Mucosa of descending colon (tissue), 3 donors: ENCODE measurements at regions not wholly inside any gene's neighbourhood (a gene's known extent, or its start where the extent isn't known, plus 50 kb on each side); places are given as distances from the start of the nearest gene placed in this dataset.

Source experiments
- ATAC-seq: fragments of 200-7000 bp; cut with Tn5 transposase; one replicate; pipeline ENCODE4 v1.9.1; 2020; ENCODE audit warnings: mild to moderate bottlenecking, moderate library complexity
- DNase-seq, 3 donors: peaks; one replicate each; pipeline ENCODE4 v3.0.0-alpha.2; 2020
- H3K36me3 ChIP-seq: fragments of 200-600 bp; one replicate; pipeline ENCODE4 v1.8.0; 2021; ENCODE audit warnings: low read depth, mild to moderate bottlenecking
- H3K4me1 ChIP-seq: fragments of 200-600 bp; one replicate; pipeline ENCODE4 v1.8.0; 2021; ENCODE audit warnings: low read depth, mild to moderate bottlenecking
- H3K4me3 ChIP-seq: fragments of 200-600 bp; one replicate; pipeline ENCODE4 v1.8.0; 2021; ENCODE audit warnings: mild to moderate bottlenecking
- H3K9me3 ChIP-seq: fragments of 200-600 bp; one replicate; pipeline ENCODE4 v1.8.0; 2021; ENCODE audit warnings: mild to moderate bottlenecking
- intact Hi-C, 2 donors: fragments of 100-400 bp; cut with DNase I in 1 of 2; cut with micrococcal nuclease in 1 of 2; formaldehyde crosslinking; loops; one replicate each; pipeline versions ENCODE4 v1.11.0 to v1.11.1; 2022; cut with DNase I, micrococcal nuclease
- TF ChIP-seq, protein P1 (sequence below): fragments of 200-600 bp; IDR thresholded peaks from one replicate; pipeline ENCODE4 v1.8.0; 2022; ENCODE audit warnings: antibody characterized with exemption, mild to moderate bottlenecking
- donor health status: DM: no; HTN: no; CAD: no; lungs with moderate emphysema.
- donor health status: DM: no; HTN: no; CAD: no.
- donor health status: DM: no; HTN: yes; CAD: no.

- DNase-seq (no peak), ATAC-seq (no peak)
- Histone ChIP-seq H3K4me1 (no peaks in the 10 kb centered on the region), H3K4me3 (no peak overlapping the region), H3K36me3 (no peaks in the 10 kb centered on the region), H3K9me3 (no peaks in the 10 kb centered on the region)
- intact Hi-C loops, result no loop called here
- TF ChIP-seq, protein P1, sequence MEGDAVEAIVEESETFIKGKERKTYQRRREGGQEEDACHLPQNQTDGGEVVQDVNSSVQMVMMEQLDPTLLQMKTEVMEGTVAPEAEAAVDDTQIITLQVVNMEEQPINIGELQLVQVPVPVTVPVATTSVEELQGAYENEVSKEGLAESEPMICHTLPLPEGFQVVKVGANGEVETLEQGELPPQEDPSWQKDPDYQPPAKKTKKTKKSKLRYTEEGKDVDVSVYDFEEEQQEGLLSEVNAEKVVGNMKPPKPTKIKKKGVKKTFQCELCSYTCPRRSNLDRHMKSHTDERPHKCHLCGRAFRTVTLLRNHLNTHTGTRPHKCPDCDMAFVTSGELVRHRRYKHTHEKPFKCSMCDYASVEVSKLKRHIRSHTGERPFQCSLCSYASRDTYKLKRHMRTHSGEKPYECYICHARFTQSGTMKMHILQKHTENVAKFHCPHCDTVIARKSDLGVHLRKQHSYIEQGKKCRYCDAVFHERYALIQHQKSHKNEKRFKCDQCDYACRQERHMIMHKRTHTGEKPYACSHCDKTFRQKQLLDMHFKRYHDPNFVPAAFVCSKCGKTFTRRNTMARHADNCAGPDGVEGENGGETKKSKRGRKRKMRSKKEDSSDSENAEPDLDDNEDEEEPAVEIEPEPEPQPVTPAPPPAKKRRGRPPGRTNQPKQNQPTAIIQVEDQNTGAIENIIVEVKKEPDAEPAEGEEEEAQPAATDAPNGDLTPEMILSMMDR, result no peak
Observed at GRCh38 chrX:45709381-45709780, 508.7 kb upstream of the DIPK2B start.

DNA sequence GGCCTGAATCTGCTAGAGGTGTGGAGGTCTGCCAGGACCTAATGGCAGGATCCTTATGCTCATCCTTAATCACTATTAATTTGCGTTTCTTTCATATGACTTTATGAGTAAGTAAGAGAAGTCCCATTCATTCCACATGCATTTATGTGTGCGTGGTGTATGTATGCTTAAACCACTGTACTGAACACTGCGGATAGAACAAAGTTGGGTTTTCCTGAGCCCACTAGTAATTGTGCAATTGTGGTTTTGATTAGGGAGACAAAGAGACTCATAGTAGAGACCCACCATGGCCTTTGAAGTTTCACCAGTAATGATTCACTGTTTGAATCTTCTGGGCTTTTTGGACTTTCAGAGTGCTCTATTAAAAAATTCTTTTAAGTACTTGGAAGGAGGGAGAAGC is 498.5 kb upstream of the DIPK2B start:
- DNase-seq (no peak), ATAC-seq (no peak)
- no peaks in the 10 kb centered on the region for H3K4me1 ChIP-seq
- no peaks in the 10 kb centered on the region for H3K36me3 ChIP-seq
- intact Hi-C loops, result no loop called here
- H3K4me3 ChIP-seq, result no peak overlapping the region
- TF ChIP-seq, protein P1, result no peak
- H3K9me3 ChIP-seq, result no peaks in the 10 kb centered on the region

DNA sequence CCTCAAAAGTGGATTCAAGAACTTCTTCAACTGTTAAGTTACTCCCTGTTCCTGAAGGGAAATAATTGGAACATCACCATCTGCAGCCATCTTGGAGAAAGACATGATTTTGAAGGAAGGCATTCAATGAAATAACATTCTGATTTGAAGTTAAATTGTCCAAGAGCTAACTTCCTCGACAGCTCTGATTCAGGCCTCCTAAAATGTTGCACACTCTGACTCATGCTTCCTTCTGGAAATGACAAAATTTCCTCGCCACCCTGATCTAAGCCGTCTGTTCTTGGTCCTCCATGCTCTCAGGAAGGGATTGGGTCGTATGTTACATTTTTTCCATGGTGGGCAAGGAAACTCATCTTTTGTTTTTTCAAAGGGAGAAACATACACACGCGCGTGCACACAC is 496.9 kb upstream of the DIPK2B start:
- TF ChIP-seq, protein P1, result no peak
- ATAC-seq, result no peak
- intact Hi-C loops, result no loop called here

GRCh38 chrX:45696736-45697135 is 496.1 kb upstream of the DIPK2B start:
- intact Hi-C loops, result no loop called here
- TF ChIP-seq, protein P1, result no peak
- Histone ChIP-seq H3K4me1 (no peaks in the 10 kb centered on the region), H3K36me3 (no peaks in the 10 kb centered on the region), H3K9me3 (no peaks in the 10 kb centered on the region), H3K4me3 (no peak overlapping the region)
- ATAC-seq, result no peak
- DNase-seq, result no peak

More for the DNA sequence above, 496.9 kb upstream of the DIPK2B start:
- H3K9me3 ChIP-seq, result no peaks in the 10 kb centered on the region
- no peak overlapping the region for H3K4me3 ChIP-seq
- H3K36me3 ChIP-seq, result no peaks in the 10 kb centered on the region
- DNase-seq, result no peak
- no peaks in the 10 kb centered on the region for H3K4me1 ChIP-seq

GRCh38 chrX:45689971-45690370 is 489.3 kb upstream of the DIPK2B start:
- DNase-seq (no peak), ATAC-seq (no peak)
- intact Hi-C loops, result no loop called here
- Histone ChIP-seq H3K9me3 (no peaks in the 10 kb centered on the region), H3K4me1 (no peaks in the 10 kb centered on the region), H3K36me3 (no peaks in the 10 kb centered on the region), H3K4me3 (no peak overlapping the region)
- TF ChIP-seq, protein P1, result no peak

DNA sequence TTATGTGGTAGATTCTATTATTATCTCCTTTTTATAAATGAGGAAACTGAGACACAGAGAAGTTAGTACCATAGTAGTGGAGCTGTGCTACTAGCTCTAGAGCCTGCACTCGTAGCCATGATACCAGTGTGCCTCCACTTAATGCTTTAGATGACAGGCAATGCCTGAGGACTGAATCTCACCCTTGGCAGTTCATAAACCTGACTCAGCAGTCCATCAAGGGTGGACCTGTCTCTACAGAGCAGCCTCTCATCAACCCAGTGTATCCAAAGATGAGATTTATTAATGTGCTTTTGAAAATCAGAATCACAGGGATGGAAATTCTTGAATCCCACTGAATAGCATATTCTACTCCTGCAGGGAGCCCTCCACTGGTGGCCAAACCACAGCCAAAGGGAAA is 483.2 kb upstream of the DIPK2B start:
- no peaks in the 10 kb centered on the region for H3K4me1 ChIP-seq
- TF ChIP-seq, protein P1, result no peak
- H3K9me3 ChIP-seq, result no peaks in the 10 kb centered on the region
- intact Hi-C loops, result no loop called here
- no peak overlapping the region for H3K4me3 ChIP-seq
- H3K36me3 ChIP-seq, result no peaks in the 10 kb centered on the region
- ATAC-seq (no peak), DNase-seq (no peak)
